ENCODE measurements at regions not wholly inside any gene's neighbourhood (a gene's known extent, or its start where the extent isn't known, plus 50 kb on each side); places are given as distances from the start of the nearest gene placed in this dataset.

DNA sequence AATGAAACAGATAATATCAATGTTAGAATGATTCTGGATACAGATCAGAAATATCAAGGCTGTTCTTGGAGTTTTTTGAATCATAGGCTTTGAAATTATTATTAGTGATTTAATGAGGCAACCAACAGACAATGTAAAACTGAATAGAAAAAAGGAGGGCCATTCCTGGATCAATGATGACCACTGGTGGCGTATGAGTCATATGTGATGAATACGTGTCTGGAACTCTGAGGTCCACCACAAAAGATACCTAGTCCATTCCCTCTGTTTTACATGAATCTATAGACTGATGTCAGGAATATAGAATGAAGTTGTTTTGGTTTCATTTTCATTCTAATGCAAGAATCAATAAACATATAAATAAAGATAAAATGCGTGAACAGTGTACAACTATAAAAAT is 78.3 kb upstream of the RTL1 start:
- TF ChIP-seq POLR2A (IDR thresholded peaks at IDR 0.05; ENCODE audit: low read length), result no peak
- TF ChIP-seq GATA1 (IDR thresholded peaks at IDR 0.05; ENCODE audit: low read depth, low read length), result no peak
